Retinal pigment epithelial cell (primary cell): ENCODE measurements at regions not wholly inside any gene's neighbourhood (a gene's known extent, or its start where the extent isn't known, plus 50 kb on each side); places are given as distances from the start of the nearest gene placed in this dataset.

Experiments
- DNase-seq: peaks from one replicate; pipeline ENCODE4 v3.0.0-alpha.2; 2010; ENCODE audit warnings: low read depth
- H3K4me3 ChIP-seq: 2 replicates; pipeline ENCODE4 v1.5.1; 2011; ENCODE audit warnings: mild to moderate bottlenecking, low read length, control low read depth, moderate library complexity
- CTCF ChIP-seq: conservative IDR thresholded peaks from 2 replicates; pipeline ENCODE4 v1.5.1; 2011; ENCODE audit warnings: low read depth, low read length, control low read depth, inconsistent platforms

- TF ChIP-seq CTCF, result no peak
- no peak for DNase-seq
- no peak overlapping the region for H3K4me3 ChIP-seq
These were observed 491.6 kb downstream of the QKI start for GRCh38 chr6:163906006-163906710.

GRCh38 chr6:163904186-163904585 is 489.7 kb downstream of the QKI start:
- no peak for TF ChIP-seq CTCF

GRCh38 chr6:163903541-163903940 is 489.0 kb downstream of the QKI start:
- no peak for TF ChIP-seq CTCF
- H3K4me3 ChIP-seq, result no peak overlapping the region
- DNase-seq, result no peak

More at GRCh38 chr6:163904186-163904585, 489.7 kb downstream of the QKI start:
- no peak for DNase-seq
- no peak overlapping the region for H3K4me3 ChIP-seq

GRCh38 chr6:163902993-163903392 is 488.5 kb downstream of the QKI start:
- no peak for TF ChIP-seq CTCF
- no peak for DNase-seq
- H3K4me3 ChIP-seq, result no peak overlapping the region

GRCh38 chr6:163901681-163902080 is 487.2 kb downstream of the QKI start:
- no peak for DNase-seq
- H3K4me3 ChIP-seq, result no peak overlapping the region
- TF ChIP-seq CTCF, result no peak

- DNase-seq, result no peak
- H3K4me3 ChIP-seq, result no peak overlapping the region
- TF ChIP-seq CTCF, result no peak
These were observed 486.1 kb downstream of the QKI start for GRCh38 chr6:163900570-163900969.

- H3K4me3 ChIP-seq, result no peak overlapping the region
- TF ChIP-seq CTCF, result no peak
- no peak for DNase-seq
These were observed 483.2 kb downstream of the QKI start for GRCh38 chr6:163897669-163898068.
